IMR-90 (cell line): ENCODE measurements at regions not wholly inside any gene's neighbourhood (a gene's known extent, or its start where the extent isn't known, plus 50 kb on each side); places are given as distances from the start of the nearest gene placed in this dataset.
A peak's percentile ranks its signal among the peaks of the same experiment; 100 is the strongest.

Experiments
- ATAC-seq: fragments of 200-7000 bp; cut with Tn5 transposase; 2 replicates; pipeline ENCODE4 v1.9.1; 2020; ENCODE audit warnings: low read depth, mild to moderate bottlenecking, moderate library complexity
- BruUV-seq: library from RNA; stranded (reverse); fragments of 400-500 nt; replicated peaks from 2 replicates; lab custom pipeline; 2021; lab: Mats Ljungman, UMichigan
- CTCF ChIA-PET: fragments of 300-600 bp; formaldehyde crosslinking; extraction: SDS; loops from one replicate; lab custom pipeline; 2021; ENCODE audit warnings: antibody characterized with exemption; lab: Yijun Ruan, JAX
- POLR2A ChIA-PET: fragments of 300-600 bp; sonication (Branson Sonifier 250); formaldehyde crosslinking; loops from one replicate; lab custom pipeline; 2022; ENCODE audit warnings: antibody characterized with exemption; ENCODE audit not compliant: unreplicated experiment; lab: Charles Lee
- DNase-seq: peaks from one replicate; pipeline ENCODE4 v3.0.0; 2013
- H2AFZ ChIP-seq: replicated peaks from 2 replicates; pipeline ENCODE3; 2013; ENCODE audit warnings: low read length, mild to moderate bottlenecking; ENCODE audit not compliant: poor library complexity
- H2AK5ac ChIP-seq: 2 replicates; pipeline ENCODE4 v1.6.1; 2013; ENCODE audit warnings: low read depth, low read length, inconsistent platforms
- H2AK9ac ChIP-seq: replicated peaks from 2 replicates; pipeline ENCODE3; 2013; ENCODE audit warnings: mild to moderate bottlenecking, low read depth, low read length, moderate library complexity; ENCODE audit not compliant: poor library complexity
- H2BK120ac ChIP-seq: 2 replicates; pipeline ENCODE4 v1.6.1; 2013; ENCODE audit warnings: low read depth, low read length, inconsistent platforms
- H2BK15ac ChIP-seq: 3 replicates; pipeline ENCODE4 v1.6.1; 2013; ENCODE audit warnings: low read depth, low read length, inconsistent platforms
- H2BK20ac ChIP-seq: 2 replicates; pipeline ENCODE4 v1.6.1; 2013; ENCODE audit warnings: low read depth, mild to moderate bottlenecking, inconsistent platforms, low read length, moderate library complexity
- H2BK5ac ChIP-seq: 2 replicates; pipeline ENCODE4 v1.6.1; 2013; ENCODE audit warnings: mild to moderate bottlenecking, low read depth, low read length, inconsistent platforms; ENCODE audit not compliant: poor library complexity, severe bottlenecking
- H3K14ac ChIP-seq: replicated peaks from 2 replicates; pipeline ENCODE4 v1.6.1; 2013; ENCODE audit warnings: low read depth, low read length, inconsistent platforms
- H3K18ac ChIP-seq: 2 replicates; pipeline ENCODE4 v1.6.1; 2013; ENCODE audit warnings: low read depth, low read length, control low read depth
- H3K23ac ChIP-seq: 2 replicates; pipeline ENCODE4 v1.6.1; 2013; ENCODE audit warnings: low read depth, low read length, inconsistent platforms
- H3K27ac ChIP-seq: 2 replicates; pipeline ENCODE4 v1.5.1; 2013; ENCODE audit warnings: mild to moderate bottlenecking, control low read depth, low read length; ENCODE audit not compliant: insufficient read depth
- H3K27me3 ChIP-seq: 2 replicates; pipeline ENCODE4 v1.6.1; 2013; ENCODE audit warnings: low read length; ENCODE audit not compliant: control insufficient read depth, insufficient read depth
- H3K36me3 ChIP-seq: 2 replicates; pipeline ENCODE4 v1.6.1; 2013; ENCODE audit warnings: low read length, mixed read lengths; ENCODE audit not compliant: control insufficient read depth, insufficient read depth
- H3K4ac ChIP-seq: 2 replicates; pipeline ENCODE4 v1.6.1; 2013; ENCODE audit warnings: low read depth, low read length, inconsistent platforms
- H3K4me1 ChIP-seq: 2 replicates; pipeline ENCODE4 v1.6.1; 2013; ENCODE audit warnings: low read length, mixed read lengths; ENCODE audit not compliant: control insufficient read depth, insufficient read depth
- H3K4me2 ChIP-seq: 2 replicates; pipeline ENCODE4 v1.6.1; 2013; ENCODE audit warnings: low read depth, mild to moderate bottlenecking, control low read depth, low read length, moderate library complexity
- H3K4me3 ChIP-seq: 2 replicates; pipeline ENCODE4 v1.5.1; 2013; ENCODE audit warnings: low read depth, mild to moderate bottlenecking, control low read depth, low read length, moderate library complexity; ENCODE audit not compliant: insufficient read depth
- H3K56ac ChIP-seq: 2 replicates; pipeline ENCODE4 v1.6.1; 2013; ENCODE audit warnings: low read length, inconsistent platforms; ENCODE audit not compliant: insufficient read depth; ENCODE audit errors: extremely low read depth
- H3K79me1 ChIP-seq, 2 experiments: 2 replicates each; pipeline ENCODE4 v1.6.1; 2013; ENCODE audit warnings: low read length in 2 of 2, inconsistent platforms in 1 of 2, low read depth in 1 of 2
- H3K9ac ChIP-seq: 2 replicates; pipeline ENCODE4 v1.6.1; 2013; ENCODE audit warnings: low read depth, low read length, control low read depth
- H3K9me1 ChIP-seq: 2 replicates; pipeline ENCODE4 v1.6.1; 2013; ENCODE audit warnings: low read length, inconsistent platforms; ENCODE audit not compliant: insufficient read depth
- H3K9me3 ChIP-seq: 2 replicates; pipeline ENCODE4 v1.6.1; 2013; ENCODE audit warnings: low read length; ENCODE audit not compliant: control insufficient read depth, insufficient read depth
- H4K20me1 ChIP-seq: 2 replicates; pipeline ENCODE4 v1.6.1; 2013; ENCODE audit warnings: low read length, inconsistent platforms; ENCODE audit not compliant: insufficient read depth
- H4K5ac ChIP-seq: 2 replicates; pipeline ENCODE4 v1.6.1; 2013; ENCODE audit warnings: mild to moderate bottlenecking, low read depth, low read length, control low read depth
- H4K8ac ChIP-seq, 2 experiments: 2 replicates each; pipeline ENCODE4 v1.6.1; 2013; ENCODE audit warnings: low read depth in 2 of 2, low read length in 2 of 2, control low read depth in 1 of 2, inconsistent platforms in 1 of 2
- H4K91ac ChIP-seq: 2 replicates; pipeline ENCODE4 v1.6.1; 2013; ENCODE audit warnings: low read depth, low read length, inconsistent platforms; ENCODE audit not compliant: insufficient read depth
- RFX5 ChIP-seq: IDR thresholded peaks from 2 replicates; pipeline ENCODE4 v1.8.0; 2012; ENCODE audit warnings: low read depth, mild to moderate bottlenecking, low read length, moderate library complexity
- WGBS, 2 experiments: methylation state at CpG; one replicate each; pipeline versions ENCODE4 v1.1.5 to v1.1.7; 2013; ENCODE audit warnings: missing lambda C conversion rate in 2 of 2; ENCODE audit not compliant: insufficient read length in 1 of 2; ENCODE audit errors: extremely low coverage in 2 of 2; 5-methylcytosine and 5-hydroxymethylcytosine counted together
- dilution Hi-C: fragments of 300-500 bp; cut with HindIII; formaldehyde crosslinking; loops from one replicate; pipeline ENCODE4 v1.14.3; 2018; ENCODE audit warnings: low sequenced_read_pairs; ENCODE audit not compliant: unreplicated experiment
- in situ Hi-C: fragments of 300-500 bp; cut with MboI; formaldehyde crosslinking; loops from 3 replicates; pipeline ENCODE4 v1.14.3; 2019; ENCODE audit warnings: low sequenced_read_pairs, inconsistent platforms, mixed read lengths
- intact Hi-C: fragments of 100-400 bp; cut with micrococcal nuclease; formaldehyde crosslinking; loops from 2 replicates; pipeline ENCODE4 v1.10.0; 2022

GRCh38 chr9:106797299-106797698 is 65.7 kb upstream of the ZNF462 start:
- H3K79me1 ChIP-seq, result no peaks in the 10 kb centered on the region
- no CpG with 5 or more reads among the region's 2 CpGs for WGBS, 2 experiments
- no peak overlapping the region for H3K23ac ChIP-seq
- ATAC-seq (no peak), DNase-seq (no peak)
- intact Hi-C loops, result no loop called here
- CTCF ChIA-PET, result interaction anchor here (0.5 kb wide), 1 partner anchor 169 kb away, joined by 3 read pairs; no protein-coding TSS in a partner anchor
- no peaks in the 10 kb centered on the region for H3K36me3 ChIP-seq
- H3K9me3 ChIP-seq, result no peaks in the 10 kb centered on the region
- no peak overlapping the region for H3K4ac ChIP-seq
- H4K5ac ChIP-seq, result no peak overlapping the region
- 0 out of 2 replicates have a peak, but pooled peaks cover 3% of the 10 kb centered on the region for H3K4me1 ChIP-seq
- H3K27ac ChIP-seq, result no peak overlapping the region
- no peak overlapping the region for H3K4me3 ChIP-seq
- no peak overlapping the region for H2AK5ac ChIP-seq
- no peaks in the 10 kb centered on the region for H4K20me1 ChIP-seq
- H2BK120ac ChIP-seq, result no peak overlapping the region
- dilution Hi-C loops, result no loop called here
- H3K14ac ChIP-seq, result no peak overlapping the region
- H3K18ac ChIP-seq, result no peak overlapping the region
- H2BK15ac ChIP-seq, result no peak overlapping the region
- H2AFZ ChIP-seq, result no peak overlapping the region
- no peak overlapping the region for H3K4me2 ChIP-seq
- no peaks in the 10 kb centered on the region for H3K27me3 ChIP-seq
- no peak overlapping the region for H4K91ac ChIP-seq
- POLR2A ChIA-PET, result no interaction called here
- no peak overlapping the region for H3K9ac ChIP-seq
- no peak for TF ChIP-seq RFX5
- H2BK20ac ChIP-seq, result peak overlapping the region; percentile 16; the same call in 1 of the 2 replicates
- no peak overlapping the region for H2AK9ac ChIP-seq
- no peak overlapping the region for H2BK5ac ChIP-seq
- no peak overlapping the region for H3K56ac ChIP-seq
- BruUV-seq, result no TSS peak
- in situ Hi-C loops, result no loop called here
- no peak overlapping the region for H4K8ac ChIP-seq
- no peaks in the 10 kb centered on the region for H3K9me1 ChIP-seq
